Kidney glomerular epithelial cell (primary cell): ENCODE measurements at regions not wholly inside any gene's neighbourhood (a gene's known extent, or its start where the extent isn't known, plus 50 kb on each side); places are given as distances from the start of the nearest gene placed in this dataset.

ENCODE experiments used
- DNase-seq: peaks from one replicate; lab custom pipeline; 2025; lab: John Stamatoyannopoulos, UW

DNA sequence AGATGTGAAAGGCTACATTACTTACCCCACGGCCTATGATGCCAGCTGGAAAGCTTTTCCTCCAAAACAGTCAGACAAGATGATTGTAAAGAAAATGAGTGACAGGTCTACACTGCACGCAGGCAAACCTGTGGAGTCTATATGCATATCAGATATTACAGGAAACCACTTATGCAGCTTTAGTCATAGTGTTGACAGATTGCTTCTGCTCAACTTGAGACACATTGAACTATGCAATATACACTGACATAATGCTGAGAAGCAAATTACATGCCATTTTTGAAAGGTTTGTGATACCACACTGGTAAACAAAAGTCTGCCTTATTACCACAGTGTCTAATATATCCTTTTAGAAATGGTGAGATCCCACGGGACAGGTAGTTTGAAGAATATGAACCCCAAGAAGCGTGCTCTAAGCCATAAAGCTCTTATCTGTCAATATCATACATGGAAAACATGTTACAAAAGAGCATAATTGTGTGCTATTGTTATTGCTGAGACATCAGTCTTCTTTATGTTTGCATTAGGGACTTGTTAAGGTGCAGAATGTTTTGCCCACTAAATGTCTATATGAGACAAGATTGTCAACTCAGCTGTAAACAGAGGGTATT is 1835.8 kb upstream of the TENM3 start:
- no peak for DNase-seq

- DNase-seq, result no peak
Observed at GRCh38 chr4:180418819-180419531, 1824.2 kb upstream of the TENM3 start.

GRCh38 chr4:180422989-180423711 is 1820.1 kb upstream of the TENM3 start:
- DNase-seq, result no peak

- DNase-seq, result no peak
Observed at GRCh38 chr4:180423712-180424057, 1819.5 kb upstream of the TENM3 start.

DNA sequence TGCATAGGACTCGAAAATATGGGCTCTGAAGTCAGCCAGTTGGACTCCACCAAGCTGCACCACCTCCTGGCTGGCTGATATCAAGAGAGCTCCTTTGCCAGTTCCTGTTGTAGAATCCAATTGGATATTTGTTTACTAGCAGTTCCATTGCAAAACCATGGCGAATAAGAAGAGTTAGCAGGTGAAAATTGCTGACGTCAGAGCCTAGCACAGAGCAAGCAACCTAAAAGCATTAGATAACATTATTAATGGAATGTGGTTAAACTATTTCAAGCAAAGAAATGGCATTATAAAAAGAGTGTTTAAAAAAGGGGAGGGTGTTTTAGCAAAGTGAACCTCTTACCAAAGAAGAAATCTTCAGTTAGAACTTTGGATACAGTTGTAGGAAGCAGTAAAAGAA is 1816.3 kb upstream of the TENM3 start:
- DNase-seq, result no peak

- DNase-seq, result no peak
Observed at GRCh38 chr4:180430283-180430682, 1812.9 kb upstream of the TENM3 start.

DNA sequence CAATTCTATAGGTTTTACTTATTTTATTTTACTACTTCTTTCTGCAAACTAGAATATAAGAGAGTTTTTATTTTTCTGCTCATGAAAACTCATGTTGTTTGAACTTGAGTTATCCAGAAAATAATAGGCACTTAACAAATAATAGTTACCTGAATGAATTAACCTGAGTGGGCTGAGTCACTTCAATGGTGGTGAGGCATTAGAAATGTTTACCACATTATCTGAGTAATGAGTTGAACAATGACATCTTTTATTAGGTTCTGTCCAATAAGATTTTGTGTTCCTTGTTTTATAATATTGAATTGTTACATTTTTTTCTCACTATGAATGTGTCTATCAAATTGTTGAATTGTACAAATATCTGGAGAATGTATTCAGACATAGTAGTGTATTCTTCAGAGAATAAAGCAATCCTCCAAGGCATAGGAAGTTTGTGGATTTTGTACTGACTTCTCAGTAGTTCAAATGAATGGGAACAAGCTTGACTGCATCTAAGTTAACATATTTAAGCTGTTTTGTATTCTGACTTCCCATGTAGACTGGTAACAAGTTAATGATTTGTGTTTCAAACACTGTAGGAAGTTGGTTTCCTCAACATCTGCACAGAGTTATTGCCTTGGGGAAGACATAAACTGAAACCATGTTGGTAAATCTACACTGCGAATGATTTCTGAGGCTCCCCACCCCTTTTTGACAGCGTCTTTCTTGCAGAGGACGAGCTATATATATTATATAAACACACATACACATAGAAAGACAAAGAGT is 1808.9 kb upstream of the TENM3 start:
- DNase-seq, result no peak

- DNase-seq, result no peak
Observed at GRCh38 chr4:180436361-180436760, 1806.8 kb upstream of the TENM3 start.

GRCh38 chr4:180437601-180438000 is 1805.6 kb upstream of the TENM3 start:
- DNase-seq, result no peak

DNA sequence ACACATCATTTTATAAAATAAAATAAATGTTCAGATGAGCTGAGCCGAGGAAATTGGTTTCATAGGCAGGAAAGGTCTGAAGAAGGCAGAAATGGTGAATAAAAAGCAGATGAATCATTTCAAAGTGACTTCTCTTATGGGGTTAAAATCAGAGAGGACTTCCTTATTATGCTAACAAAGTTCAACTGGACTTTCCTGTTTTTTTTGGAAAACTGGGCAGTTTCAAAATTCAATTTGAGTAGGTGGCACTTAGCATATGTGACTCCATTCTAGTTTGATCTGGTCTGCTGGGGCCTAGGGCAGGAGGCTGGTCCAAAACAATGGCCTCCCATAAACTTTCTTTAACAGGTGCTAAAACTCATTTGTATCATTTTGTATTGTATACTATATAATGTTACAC is 1794.9 kb upstream of the TENM3 start:
- no peak for DNase-seq

GRCh38 chr4:180449395-180449956 is 1793.7 kb upstream of the TENM3 start:
- DNase-seq, result peak; percentile 28

DNA sequence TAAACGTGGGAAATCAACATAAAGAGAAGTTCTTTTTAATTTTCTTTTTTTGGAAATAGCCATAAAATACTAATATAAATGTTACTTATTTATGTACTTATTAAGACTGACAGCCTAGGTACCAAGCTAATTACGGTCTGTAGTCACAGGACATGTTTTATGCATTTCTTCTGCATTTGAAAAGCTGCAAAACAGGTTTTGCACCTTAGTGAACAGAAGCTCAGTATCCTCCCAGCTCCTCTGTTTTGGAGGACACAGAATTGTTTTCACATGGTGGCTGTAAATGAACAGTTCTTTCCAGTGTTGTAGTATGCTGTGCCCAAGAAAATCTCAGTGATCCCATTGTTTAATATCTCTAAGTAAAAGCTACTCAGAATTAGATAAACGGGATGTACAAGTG is 1788.0 kb upstream of the TENM3 start:
- no peak for DNase-seq

- DNase-seq, result no peak
Observed at GRCh38 chr4:180456928-180457327, 1786.3 kb upstream of the TENM3 start.

- no peak for DNase-seq
Observed at GRCh38 chr4:180462116-180462515, 1781.1 kb upstream of the TENM3 start.

DNA sequence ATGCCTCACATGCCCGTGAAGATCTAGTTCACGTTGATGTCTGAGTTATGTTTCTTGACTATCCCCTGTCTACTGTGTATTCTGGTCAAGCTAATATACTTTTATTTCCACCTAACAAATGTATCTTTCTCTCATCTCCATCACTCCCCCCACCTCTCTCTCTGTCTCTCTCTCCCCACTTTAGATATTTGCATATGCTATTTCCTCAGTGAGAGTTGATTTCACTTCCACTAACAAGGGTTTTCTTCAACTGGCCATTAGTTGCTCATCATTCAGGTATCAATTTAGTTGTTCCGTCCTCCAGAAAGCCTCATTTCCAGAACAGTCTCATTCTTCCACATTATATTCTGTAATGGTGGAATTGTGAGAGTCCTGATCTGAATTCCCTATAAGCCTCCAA is 1777.8 kb upstream of the TENM3 start:
- DNase-seq, result no peak

GRCh38 chr4:180483036-180483435 is 1760.2 kb upstream of the TENM3 start:
- no peak for DNase-seq

GRCh38 chr4:180485407-180485806 is 1757.8 kb upstream of the TENM3 start:
- no peak for DNase-seq

DNA sequence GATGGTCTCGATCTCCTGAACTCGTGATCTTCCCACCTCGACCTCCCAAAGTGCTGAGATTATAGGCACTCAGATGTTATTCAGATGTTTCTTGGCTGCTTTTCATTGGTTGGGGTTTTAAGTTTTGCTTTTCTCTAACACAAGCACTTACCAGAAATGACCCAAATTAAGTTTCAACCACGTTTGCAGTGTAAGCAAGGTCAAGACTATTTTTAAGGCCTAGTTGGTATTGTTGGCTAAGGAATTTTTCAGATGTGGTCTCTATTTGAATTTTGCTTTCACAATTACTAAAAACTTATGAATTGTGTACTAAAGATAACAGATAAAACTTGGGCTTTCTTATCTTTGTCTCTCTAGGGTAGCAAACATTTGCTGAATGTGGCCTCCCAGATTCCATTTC is 1756.9 kb upstream of the TENM3 start:
- DNase-seq, result no peak

GRCh38 chr4:180489787-180490186 is 1753.4 kb upstream of the TENM3 start:
- no peak for DNase-seq

GRCh38 chr4:180491210-180491609 is 1752.0 kb upstream of the TENM3 start:
- DNase-seq, result no peak

GRCh38 chr4:180493299-180493698 is 1749.9 kb upstream of the TENM3 start:
- no peak for DNase-seq

DNA sequence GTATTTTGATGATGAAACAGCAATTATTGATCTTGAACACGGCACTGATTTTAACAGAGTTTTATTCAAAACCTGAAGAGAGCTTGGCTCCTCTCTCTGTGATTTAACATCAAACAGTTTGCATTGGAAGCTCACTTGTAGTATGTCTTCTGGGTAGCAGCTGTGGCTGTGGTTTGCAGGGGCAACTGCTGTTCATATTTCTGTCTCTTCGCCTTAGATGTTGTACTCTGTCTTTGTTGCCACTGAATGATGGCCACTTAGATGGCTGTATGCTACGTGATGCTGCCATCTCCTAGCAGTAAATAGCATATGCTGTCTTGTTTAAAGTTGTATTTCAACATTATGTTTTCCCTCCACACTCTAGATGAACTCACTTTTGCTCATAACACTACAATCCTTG is 1743.0 kb upstream of the TENM3 start:
- no peak for DNase-seq
